OCI-LY7 (cell line): ENCODE measurements at regions not wholly inside any gene's neighbourhood (a gene's known extent, or its start where the extent isn't known, plus 50 kb on each side); places are given as distances from the start of the nearest gene placed in this dataset.

ENCODE experiments used
- CTCF ChIP-seq: fragments of 200-600 bp; sonication (generic); conservative IDR thresholded peaks from 2 replicates; pipeline ENCODE4 v1.5.1; 2014; ENCODE audit warnings: mild to moderate bottlenecking, antibody characterized with exemption, low read length, moderate library complexity, mixed read lengths
- EZH2phosphoT487 ChIP-seq: fragments of 200-600 bp; sonication (generic); IDR thresholded peaks from 2 replicates; pipeline ENCODE4 v1.6.1; 2018; ENCODE audit warnings: low read depth, borderline replicate concordance, mild to moderate bottlenecking, mixed run types, antibody characterized with exemption, low read length, moderate library complexity, mixed read lengths

GRCh38 chr18:10319026-10319425 lies 135.4 kb upstream of the APCDD1 start:
- TF ChIP-seq CTCF (no peak), EZH2phosphoT487 (no peak)
